Astrocyte (in vitro differentiated cells and primary cell): ENCODE measurements at regions not wholly inside any gene's neighbourhood (a gene's known extent, or its start where the extent isn't known, plus 50 kb on each side); places are given as distances from the start of the nearest gene placed in this dataset.

ENCODE experiments used
- EZH2 ChIP-seq: IDR thresholded peaks from 2 replicates; pipeline ENCODE4 v1.6.1; 2012; ENCODE audit warnings: mild to moderate bottlenecking, low read length, inconsistent platforms; ENCODE audit not compliant: insufficient read depth
- TF ChIP-seq, protein P1 (sequence below): IDR thresholded peaks from 2 replicates; pipeline ENCODE4 v1.5.1; 2011; ENCODE audit warnings: low read depth, mild to moderate bottlenecking, inconsistent platforms, low read length, moderate library complexity; ENCODE audit not compliant: insufficient read depth

DNA sequence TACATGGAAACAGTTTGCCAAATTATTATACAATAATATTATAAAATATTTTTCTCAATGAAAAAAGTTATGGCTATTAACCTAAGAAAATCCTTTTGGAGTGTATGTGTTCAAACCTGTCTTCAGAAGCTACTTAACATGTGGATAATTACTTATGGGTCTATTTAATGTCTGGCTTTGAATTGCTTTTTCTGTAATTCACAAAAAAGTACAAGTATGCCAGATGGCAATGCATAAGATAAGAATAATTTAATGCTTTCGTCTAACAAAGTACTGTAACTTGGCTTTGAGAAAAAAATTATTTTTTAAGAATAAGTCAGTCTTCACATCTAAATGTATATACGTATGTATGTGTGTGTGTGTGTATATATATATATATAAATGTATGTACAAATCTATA, 1073.0 kb downstream of the TDRD15 start:
- TF ChIP-seq, protein P1, sequence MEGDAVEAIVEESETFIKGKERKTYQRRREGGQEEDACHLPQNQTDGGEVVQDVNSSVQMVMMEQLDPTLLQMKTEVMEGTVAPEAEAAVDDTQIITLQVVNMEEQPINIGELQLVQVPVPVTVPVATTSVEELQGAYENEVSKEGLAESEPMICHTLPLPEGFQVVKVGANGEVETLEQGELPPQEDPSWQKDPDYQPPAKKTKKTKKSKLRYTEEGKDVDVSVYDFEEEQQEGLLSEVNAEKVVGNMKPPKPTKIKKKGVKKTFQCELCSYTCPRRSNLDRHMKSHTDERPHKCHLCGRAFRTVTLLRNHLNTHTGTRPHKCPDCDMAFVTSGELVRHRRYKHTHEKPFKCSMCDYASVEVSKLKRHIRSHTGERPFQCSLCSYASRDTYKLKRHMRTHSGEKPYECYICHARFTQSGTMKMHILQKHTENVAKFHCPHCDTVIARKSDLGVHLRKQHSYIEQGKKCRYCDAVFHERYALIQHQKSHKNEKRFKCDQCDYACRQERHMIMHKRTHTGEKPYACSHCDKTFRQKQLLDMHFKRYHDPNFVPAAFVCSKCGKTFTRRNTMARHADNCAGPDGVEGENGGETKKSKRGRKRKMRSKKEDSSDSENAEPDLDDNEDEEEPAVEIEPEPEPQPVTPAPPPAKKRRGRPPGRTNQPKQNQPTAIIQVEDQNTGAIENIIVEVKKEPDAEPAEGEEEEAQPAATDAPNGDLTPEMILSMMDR, result no peak
- no peak for TF ChIP-seq EZH2
